HCT116 (cell line): ENCODE measurements at regions not wholly inside any gene's neighbourhood (a gene's known extent, or its start where the extent isn't known, plus 50 kb on each side); places are given as distances from the start of the nearest gene placed in this dataset.

Experiments used
- ATF3 ChIP-seq: IDR thresholded peaks from 2 replicates; pipeline ENCODE4 v1.6.1; 2012
- CEBPB ChIP-seq: IDR thresholded peaks from 2 replicates; pipeline ENCODE4 v1.6.1; 2012; ENCODE audit warnings: low read depth
- CTCF ChIP-seq, 3 experiments: fragments of 200-600 bp in 1 of 3; sonication (generic) in 1 of 3; IDR thresholded peaks in 2 of 3; conservative IDR thresholded peaks in 1 of 3; 2 replicates each; pipeline ENCODE4 v1.5.1; 2012 to 2017; ENCODE audit warnings: low read depth in 2 of 3, low read length in 2 of 3, antibody characterized with exemption in 1 of 3, borderline replicate concordance in 1 of 3, control low read depth in 1 of 3, mild to moderate bottlenecking in 1 of 3, mixed read lengths in 1 of 3, mixed run types in 1 of 3, moderate library complexity in 1 of 3; ENCODE audit not compliant: insufficient read depth in 1 of 3
- ELF1 ChIP-seq: IDR thresholded peaks from 2 replicates; pipeline ENCODE4 v1.6.1; 2012; ENCODE audit warnings: low read depth, borderline replicate concordance
- EZH2 ChIP-seq: fragments of 200-600 bp; sonication (generic); IDR thresholded peaks from 2 replicates; pipeline ENCODE4 v1.6.1; 2017; ENCODE audit warnings: antibody characterized with exemption, mixed run types
- JUND ChIP-seq: IDR thresholded peaks from 2 replicates; pipeline ENCODE4 v1.6.1; 2012
- POLR2A ChIP-seq: IDR thresholded peaks from 2 replicates; pipeline ENCODE4 v1.7.0; 2011; ENCODE audit warnings: borderline replicate concordance; ENCODE audit not compliant: insufficient read depth, insufficient read length; ENCODE audit errors: extremely low read depth
- POLR2AphosphoS5 ChIP-seq: IDR thresholded peaks from 2 replicates; pipeline ENCODE4 v1.6.1; 2011; ENCODE audit warnings: mild to moderate bottlenecking, low read depth, low read length, moderate library complexity
- RAD21 ChIP-seq: IDR thresholded peaks from 2 replicates; pipeline ENCODE4 v1.6.1; 2012; ENCODE audit warnings: low read depth, mild to moderate bottlenecking
- REST ChIP-seq: IDR thresholded peaks from 2 replicates; pipeline ENCODE4 v1.6.1; 2012; ENCODE audit warnings: low read depth
- SRF ChIP-seq: IDR thresholded peaks from 2 replicates; pipeline ENCODE4 v1.6.1; 2012; ENCODE audit warnings: low read depth
- TCF7L2 ChIP-seq: IDR thresholded peaks from 2 replicates; pipeline ENCODE4 v1.7.0; 2011; ENCODE audit warnings: borderline replicate concordance, inconsistent platforms; ENCODE audit not compliant: insufficient read depth, insufficient read length; ENCODE audit errors: extremely low read depth
- TF ChIP-seq, protein P1 (sequence below): IDR thresholded peaks from 2 replicates; pipeline ENCODE4 v1.6.1; 2012
- TF ChIP-seq, protein P2 (sequence below): IDR thresholded peaks from 2 replicates; pipeline ENCODE4 v1.6.1; 2011; ENCODE audit warnings: mild to moderate bottlenecking, low read length, moderate library complexity; ENCODE audit not compliant: insufficient replicate concordance; ENCODE audit errors: extremely low read depth

GRCh38 chr19:30744741-30745475 lies 372.7 kb downstream of the ZNF536 start:
- TF ChIP-seq CEBPB, result no peak
- no peak for TF ChIP-seq CTCF (IDR thresholded peaks at IDR 0.05 in 2 of 3, conservative IDR thresholded peaks at IDR 0.05 in 1 of 3; ENCODE audit: borderline replicate concordance in 1 of 3, insufficient read depth in 1 of 3, low read depth in 2 of 3, low read length in 2 of 3)
- no peak for TF ChIP-seq REST
- TF ChIP-seq, protein P1, sequence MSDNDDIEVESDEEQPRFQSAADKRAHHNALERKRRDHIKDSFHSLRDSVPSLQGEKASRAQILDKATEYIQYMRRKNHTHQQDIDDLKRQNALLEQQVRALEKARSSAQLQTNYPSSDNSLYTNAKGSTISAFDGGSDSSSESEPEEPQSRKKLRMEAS, result no peak
- TF ChIP-seq TCF7L2, result no peak
- TF ChIP-seq RAD21, result no peak
- TF ChIP-seq EZH2, result no peak
- TF ChIP-seq JUND, result no peak
- no peak for TF ChIP-seq ELF1
- TF ChIP-seq POLR2AphosphoS5, result no peak
- TF ChIP-seq POLR2A, result no peak
- no peak for TF ChIP-seq SRF
- no peak for TF ChIP-seq ATF3
- TF ChIP-seq, protein P2, sequence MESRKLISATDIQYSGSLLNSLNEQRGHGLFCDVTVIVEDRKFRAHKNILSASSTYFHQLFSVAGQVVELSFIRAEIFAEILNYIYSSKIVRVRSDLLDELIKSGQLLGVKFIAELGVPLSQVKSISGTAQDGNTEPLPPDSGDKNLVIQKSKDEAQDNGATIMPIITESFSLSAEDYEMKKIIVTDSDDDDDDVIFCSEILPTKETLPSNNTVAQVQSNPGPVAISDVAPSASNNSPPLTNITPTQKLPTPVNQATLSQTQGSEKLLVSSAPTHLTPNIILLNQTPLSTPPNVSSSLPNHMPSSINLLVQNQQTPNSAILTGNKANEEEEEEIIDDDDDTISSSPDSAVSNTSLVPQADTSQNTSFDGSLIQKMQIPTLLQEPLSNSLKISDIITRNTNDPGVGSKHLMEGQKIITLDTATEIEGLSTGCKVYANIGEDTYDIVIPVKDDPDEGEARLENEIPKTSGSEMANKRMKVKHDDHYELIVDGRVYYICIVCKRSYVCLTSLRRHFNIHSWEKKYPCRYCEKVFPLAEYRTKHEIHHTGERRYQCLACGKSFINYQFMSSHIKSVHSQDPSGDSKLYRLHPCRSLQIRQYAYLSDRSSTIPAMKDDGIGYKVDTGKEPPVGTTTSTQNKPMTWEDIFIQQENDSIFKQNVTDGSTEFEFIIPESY, result no peak
